ENCODE measurements at regions not wholly inside any gene's neighbourhood (a gene's known extent, or its start where the extent isn't known, plus 50 kb on each side); places are given as distances from the start of the nearest gene placed in this dataset.
"Not testable (repeated sequence)": the region's sequence is repeated elsewhere in the genome, so short reads cannot be mapped to it uniquely, and the experiment has no call there.

- not testable (repeated sequence) for H3K4me3 Mint-ChIP-seq; ATAC-seq (ENCODE audit: low read depth in 2 of 2); H3K4me1 Mint-ChIP-seq; H3K27ac Mint-ChIP-seq; DNase-seq
- H3K27me3 Mint-ChIP-seq, result peaks cover 4 to 12% (median 9%) of the 10 kb centered on the region in 3 donors
- H3K36me3 Mint-ChIP-seq, result peaks cover 5 to 13% of the 10 kb centered on the region in 2 donors
- peaks cover 10 to 41% (median 23%) of the 10 kb centered on the region in 7 donors for H3K9me3 Mint-ChIP-seq
These were observed 547.5 kb downstream of the MN1 start for GRCh38 chr22:27254063-27254462.

- H3K27me3 Mint-ChIP-seq, result peaks cover 7 to 17% (median 10%) of the 10 kb centered on the region in 3 donors
- DNase-seq (no peak), ATAC-seq (ENCODE audit: low read depth in 2 of 2) (no peak)
- no peaks in the 10 kb centered on the region for H3K4me1 Mint-ChIP-seq
- no peak overlapping the region for H3K27ac Mint-ChIP-seq
- H3K36me3 Mint-ChIP-seq, result peaks cover 5 to 13% of the 10 kb centered on the region in 2 donors
- peaks cover 12 to 41% (median 23%) of the 10 kb centered on the region in 7 donors for H3K9me3 Mint-ChIP-seq
- H3K4me3 Mint-ChIP-seq, result no peak overlapping the region
These were observed 546.0 kb downstream of the MN1 start for GRCh38 chr22:27255580-27255979.

- DNase-seq (no peak), ATAC-seq (ENCODE audit: low read depth in 2 of 2) (no peak)
- peaks cover 5 to 13% of the 10 kb centered on the region in 2 donors for H3K36me3 Mint-ChIP-seq
- peaks cover 12 to 41% (median 24%) of the 10 kb centered on the region in 7 donors for H3K9me3 Mint-ChIP-seq
- peaks cover 4 to 17% (median 13%) of the 10 kb centered on the region in 3 donors for H3K27me3 Mint-ChIP-seq
- H3K4me3 Mint-ChIP-seq, result no peak overlapping the region
- H3K27ac Mint-ChIP-seq, result peak overlapping the region in 1 of 6 donors; percentile 14
- no peaks in the 10 kb centered on the region for H3K4me1 Mint-ChIP-seq
These were observed 543.6 kb downstream of the MN1 start for GRCh38 chr22:27257987-27258386.

- no peak for ATAC-seq (ENCODE audit: low read depth in 2 of 2)
These were observed 542.9 kb downstream of the MN1 start for GRCh38 chr22:27258616-27259172.

GRCh38 chr22:27259433-27259832, 542.1 kb downstream of the MN1 start:
- Mint-ChIP-seq H3K36me3 (peaks cover 0 to 13% of the 10 kb centered on the region in 2 donors), H3K4me1 (no peaks in the 10 kb centered on the region), H3K9me3 (peaks cover 12 to 42% (median 20%) of the 10 kb centered on the region in 7 donors), H3K27me3 (peaks cover 9 to 28% (median 23%) of the 10 kb centered on the region in 3 donors), H3K4me3 (no peak overlapping the region), H3K27ac (peak overlapping the region in 2 of 6 donors; percentile 20 to 82)
- ATAC-seq (ENCODE audit: low read depth in 2 of 2) (no peak), DNase-seq (no peak)

More at GRCh38 chr22:27258616-27259172, 542.9 kb downstream of the MN1 start:
- Mint-ChIP-seq H3K36me3 (peaks cover 4 to 13% of the 10 kb centered on the region in 2 donors), H3K4me3 (peak overlapping the region in 1 of 8 donors; percentile 65), H3K4me1 (no peaks in the 10 kb centered on the region), H3K9me3 (peaks cover 13 to 40% (median 22%) of the 10 kb centered on the region in 7 donors), H3K27me3 (peaks cover 9 to 21% (median 18%) of the 10 kb centered on the region in 3 donors), H3K27ac (no peak overlapping the region)
- DNase-seq, result no peak

GRCh38 chr22:27260087-27260698, 541.4 kb downstream of the MN1 start:
- H3K4me3 Mint-ChIP-seq, result no peak overlapping the region
- DNase-seq (no peak), ATAC-seq (ENCODE audit: low read depth in 2 of 2) (no peak)
- peaks cover 0 to 12% of the 10 kb centered on the region in 2 donors for H3K36me3 Mint-ChIP-seq
- no peaks in the 10 kb centered on the region for H3K4me1 Mint-ChIP-seq
- no peak overlapping the region for H3K27ac Mint-ChIP-seq
- H3K27me3 Mint-ChIP-seq, result peaks cover 9 to 30% (median 23%) of the 10 kb centered on the region in 3 donors
- peaks cover 10 to 35% (median 18%) of the 10 kb centered on the region in 7 donors for H3K9me3 Mint-ChIP-seq

- ATAC-seq (ENCODE audit: low read depth in 2 of 2), result no peak
- no peak overlapping the region for H3K27ac Mint-ChIP-seq
- H3K9me3 Mint-ChIP-seq, result peaks cover 5 to 20% (median 10%) of the 10 kb centered on the region in 7 donors
- DNase-seq, result no peak
- H3K36me3 Mint-ChIP-seq, result no peaks in the 10 kb centered on the region
- H3K4me1 Mint-ChIP-seq, result no peaks in the 10 kb centered on the region
- H3K4me3 Mint-ChIP-seq, result no peak overlapping the region
- peaks cover 6 to 30% (median 18%) of the 10 kb centered on the region in 3 donors for H3K27me3 Mint-ChIP-seq
These were observed 539.2 kb downstream of the MN1 start for GRCh38 chr22:27262361-27262760.

- Mint-ChIP-seq H3K27ac (no peak overlapping the region), H3K4me3 (no peak overlapping the region), H3K9me3 (peaks cover 2 to 20% (median 6%) of the 10 kb centered on the region in 7 donors), H3K27me3 (peaks cover 6 to 25% (median 14%) of the 10 kb centered on the region in 3 donors), H3K36me3 (no peaks in the 10 kb centered on the region), H3K4me1 (no peaks in the 10 kb centered on the region)
- ATAC-seq (ENCODE audit: low read depth in 2 of 2) (no peak), DNase-seq (no peak)
These were observed 537.4 kb downstream of the MN1 start for GRCh38 chr22:27264184-27264583.

GRCh38 chr22:27267145-27267544, 534.4 kb downstream of the MN1 start:
- no peak for DNase-seq
- Mint-ChIP-seq H3K36me3 (no peaks in the 10 kb centered on the region), H3K27me3 (peaks cover 15 to 35% (median 16%) of the 10 kb centered on the region in 3 donors), H3K4me3 (no peak overlapping the region), H3K9me3 (peaks cover 0 to 20% (median 6%) of the 10 kb centered on the region in 7 donors), H3K27ac (no peak overlapping the region), H3K4me1 (no peaks in the 10 kb centered on the region)
- ATAC-seq (ENCODE audit: low read depth in 2 of 2), result no peak

GRCh38 chr22:27269751-27270543, 531.6 kb downstream of the MN1 start:
- Mint-ChIP-seq H3K4me1 (no peaks in the 10 kb centered on the region), H3K36me3 (no peaks in the 10 kb centered on the region), H3K27me3 (peaks cover 6 to 32% (median 13%) of the 10 kb centered on the region in 3 donors), H3K9me3 (peaks cover 0 to 10% (median 3%) of the 10 kb centered on the region in 7 donors), H3K4me3 (peak overlapping the region in 1 of 8 donors; percentile 30), H3K27ac (no peak overlapping the region)
- ATAC-seq (ENCODE audit: low read depth in 2 of 2) (no peak), DNase-seq (no peak)

GRCh38 chr22:27270818-27271510, 530.6 kb downstream of the MN1 start:
- Mint-ChIP-seq H3K9me3 (peaks cover 0 to 11% (median 3%) of the 10 kb centered on the region in 7 donors), H3K27ac (no peak overlapping the region), H3K27me3 (peaks cover 6 to 35% (median 19%) of the 10 kb centered on the region in 3 donors), H3K4me3 (no peak overlapping the region), H3K4me1 (no peaks in the 10 kb centered on the region), H3K36me3 (no peaks in the 10 kb centered on the region)
- no peak for DNase-seq
- no peak for ATAC-seq (ENCODE audit: low read depth in 2 of 2)

- Mint-ChIP-seq H3K9me3 (peaks cover 0 to 11% (median 2%) of the 10 kb centered on the region in 7 donors), H3K27me3 (peaks cover 19 to 37% (median 22%) of the 10 kb centered on the region in 3 donors), H3K27ac (peak overlapping the region in 1 of 6 donors; percentile 37), H3K4me1 (no peaks in the 10 kb centered on the region), H3K36me3 (no peaks in the 10 kb centered on the region), H3K4me3 (no peak overlapping the region)
- ATAC-seq (ENCODE audit: low read depth in 2 of 2) (no peak), DNase-seq (no peak)
These were observed 528.1 kb downstream of the MN1 start for GRCh38 chr22:27273436-27273835.

- peaks cover 19 to 41% (median 27%) of the 10 kb centered on the region in 3 donors for H3K27me3 Mint-ChIP-seq
- DNase-seq, result no peak
- H3K36me3 Mint-ChIP-seq, result no peaks in the 10 kb centered on the region
- no peak for ATAC-seq (ENCODE audit: low read depth in 2 of 2)
- H3K4me1 Mint-ChIP-seq, result no peaks in the 10 kb centered on the region
- no peak overlapping the region for H3K4me3 Mint-ChIP-seq
- peaks cover 0 to 9% (median 2%) of the 10 kb centered on the region in 7 donors for H3K9me3 Mint-ChIP-seq
- no peak overlapping the region for H3K27ac Mint-ChIP-seq
These were observed 527.7 kb downstream of the MN1 start for GRCh38 chr22:27273853-27274252.
